ENCODE measurements at regions not wholly inside any gene's neighbourhood (a gene's known extent, or its start where the extent isn't known, plus 50 kb on each side); places are given as distances from the start of the nearest gene placed in this dataset.

GRCh38 chr2:80852808-80853139 is 548.2 kb upstream of the LRRTM1 start:
- ATAC-seq (no peak), DNase-seq (no peak)

DNA sequence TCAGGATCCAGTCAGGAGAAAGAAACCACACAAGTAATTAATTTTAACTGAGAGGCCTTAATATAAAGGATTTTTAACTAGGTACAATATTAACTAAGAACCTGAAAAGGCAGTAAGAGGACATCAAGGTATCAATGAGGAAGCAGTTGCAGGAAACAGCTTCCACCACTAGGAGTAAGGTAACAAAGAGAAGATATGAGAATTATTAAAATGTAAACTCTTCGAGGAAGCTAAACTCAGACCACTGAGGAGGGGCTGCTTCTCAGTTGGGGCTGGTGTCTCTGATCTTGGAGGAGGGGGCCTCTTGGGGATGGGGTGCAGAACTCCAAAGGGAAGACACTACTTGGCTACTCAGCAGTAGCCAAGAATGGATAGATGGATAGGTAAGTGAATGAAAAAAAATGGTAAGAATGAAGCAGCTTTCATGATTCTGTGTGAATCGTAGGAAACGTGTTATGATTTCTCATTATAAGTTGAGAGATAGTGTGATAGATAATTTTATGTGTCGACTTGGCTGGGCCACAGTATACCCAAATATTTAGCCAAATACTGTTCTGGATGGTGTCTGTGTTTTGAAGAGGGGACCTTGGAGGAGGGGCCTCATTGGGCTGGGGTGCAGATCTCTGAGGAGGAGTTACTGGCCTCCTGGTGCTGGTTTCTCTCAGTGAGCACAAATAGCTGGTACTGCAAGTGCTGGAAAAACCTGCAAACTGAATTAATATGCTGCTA is 547.7 kb upstream of the LRRTM1 start:
- DNase-seq (no peak), ATAC-seq (no peak)

DNA sequence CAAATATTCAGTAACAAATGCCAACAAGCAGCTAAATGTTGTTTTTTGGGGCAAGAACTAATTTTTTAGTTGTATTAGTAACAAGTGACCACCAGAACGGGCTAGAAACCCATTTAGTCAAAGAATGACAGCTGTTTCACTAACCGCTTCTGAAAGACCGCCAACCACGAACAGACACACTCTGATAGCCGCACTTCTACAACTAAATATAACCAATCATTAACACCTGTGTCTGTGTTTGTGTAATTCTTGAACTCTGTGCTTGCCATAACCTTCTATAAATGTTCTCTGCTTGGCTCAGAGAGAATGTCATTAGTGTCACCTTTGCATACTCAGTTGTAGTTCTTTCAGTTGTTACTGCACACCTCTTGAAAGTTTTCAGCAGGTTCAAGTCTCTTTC is 526.3 kb upstream of the LRRTM1 start:
- no peak for ATAC-seq
- no peak for DNase-seq

GRCh38 chr2:80822999-80823398 is 518.4 kb upstream of the LRRTM1 start:
- ATAC-seq, result no peak
- DNase-seq, result no peak

DNA sequence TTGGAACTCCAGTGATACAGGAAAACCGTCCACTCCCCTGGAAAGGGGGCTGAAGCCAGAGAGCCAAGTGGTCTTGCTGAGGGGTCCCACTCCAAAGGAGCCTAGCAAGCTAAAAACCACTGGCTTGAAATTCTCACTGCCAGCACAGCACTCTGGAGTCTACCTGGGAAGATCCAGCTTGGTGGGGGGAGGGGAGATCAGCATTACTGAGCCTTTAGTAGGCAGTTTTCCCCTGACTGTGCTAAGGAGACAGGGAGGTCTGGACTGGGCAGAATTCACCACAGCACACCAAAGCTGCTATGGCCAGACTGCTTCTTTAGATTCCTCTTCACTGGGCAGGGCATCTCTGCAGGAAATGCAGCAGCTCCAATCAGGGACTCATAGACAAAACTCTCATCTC is 510.7 kb upstream of the LRRTM1 start:
- ATAC-seq (no peak), DNase-seq (no peak)

DNA sequence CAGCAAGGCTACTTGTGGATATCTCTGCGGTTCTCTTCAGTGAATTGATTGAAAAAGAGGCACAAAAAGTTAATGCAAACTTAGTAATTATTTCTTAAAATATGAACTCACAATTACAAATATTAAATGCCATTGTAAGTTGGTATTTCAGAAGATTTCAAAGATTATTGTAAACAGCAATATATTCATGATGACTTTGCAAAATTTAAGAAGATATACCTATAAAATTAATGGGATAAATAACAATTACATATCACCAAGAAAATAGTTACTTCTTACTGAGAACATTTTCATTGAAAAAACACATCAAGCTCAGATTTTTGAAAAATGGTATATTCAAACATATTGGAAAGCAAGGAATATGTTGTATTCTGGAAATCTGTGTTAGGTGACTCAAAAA is 482.0 kb upstream of the LRRTM1 start:
- no peak for ATAC-seq
- no peak for DNase-seq

GRCh38 chr2:80778704-80779103 is 474.2 kb upstream of the LRRTM1 start:
- DNase-seq, result no peak
- no peak for ATAC-seq

DNA sequence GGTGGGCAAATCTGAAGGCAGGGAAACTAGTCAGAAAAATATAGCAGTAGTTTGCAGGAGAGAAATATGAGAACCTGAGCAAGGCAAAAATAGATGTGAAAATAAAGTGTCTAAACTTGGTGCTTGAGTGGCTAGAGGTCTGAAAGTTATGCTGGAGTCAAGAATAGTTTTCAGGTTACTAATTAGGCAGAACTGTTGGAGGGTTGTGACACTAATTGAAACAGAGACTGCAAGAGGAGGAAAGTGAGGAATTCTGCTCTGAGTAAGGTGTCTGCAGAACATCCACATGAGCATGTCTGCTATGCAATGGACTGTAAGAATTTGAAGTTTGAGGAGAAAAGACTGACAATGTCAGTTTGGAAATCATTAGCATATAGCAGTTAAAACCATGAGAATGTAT is 444.0 kb upstream of the LRRTM1 start:
- no peak for ATAC-seq
- no peak for DNase-seq

GRCh38 chr2:80737047-80737446 is 432.5 kb upstream of the LRRTM1 start:
- ATAC-seq, result no peak
- no peak for DNase-seq

DNA sequence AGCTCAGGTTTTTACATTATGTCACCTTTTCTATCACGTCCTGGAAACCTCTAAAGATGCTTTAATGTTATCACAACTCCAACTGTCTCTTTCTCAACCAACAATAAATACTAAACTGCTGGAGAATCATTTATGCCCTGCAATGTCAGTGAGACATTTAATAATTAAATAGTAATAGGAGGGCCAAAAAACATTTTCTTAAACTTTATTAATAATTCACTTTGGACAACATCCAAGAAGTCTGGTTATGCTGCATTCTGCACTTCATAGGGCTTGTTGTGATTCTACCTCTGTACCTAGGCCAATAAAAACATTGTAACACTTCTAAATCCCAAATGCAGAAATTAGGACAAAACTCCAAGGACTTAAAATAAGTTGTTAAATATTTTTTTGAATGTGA is 420.4 kb upstream of the LRRTM1 start:
- DNase-seq, result no peak
- ATAC-seq, result no peak

GRCh38 chr2:80722803-80723202 is 418.3 kb upstream of the LRRTM1 start:
- ATAC-seq, result no peak

DNA sequence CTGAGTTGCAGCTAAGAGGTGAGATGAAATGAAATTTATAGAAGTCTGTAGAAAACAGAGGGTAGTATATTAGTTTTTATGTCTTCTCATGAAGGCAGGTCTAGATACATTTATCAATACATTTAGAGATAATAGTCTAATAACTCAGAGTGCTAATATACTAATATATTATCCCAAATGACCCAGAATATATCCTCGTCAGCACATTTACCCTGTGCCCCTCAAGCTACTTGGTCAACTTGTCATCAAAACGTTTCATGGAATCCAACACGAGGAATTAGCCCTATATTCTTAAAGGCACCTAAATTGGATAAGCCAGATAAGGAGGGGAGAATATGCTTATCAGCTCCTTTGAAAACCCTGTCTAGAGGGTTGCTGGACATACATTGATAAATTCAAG is 415.1 kb upstream of the LRRTM1 start:
- no peak for ATAC-seq

More at GRCh38 chr2:80722803-80723202, 418.3 kb upstream of the LRRTM1 start:
- DNase-seq, result no peak

DNA sequence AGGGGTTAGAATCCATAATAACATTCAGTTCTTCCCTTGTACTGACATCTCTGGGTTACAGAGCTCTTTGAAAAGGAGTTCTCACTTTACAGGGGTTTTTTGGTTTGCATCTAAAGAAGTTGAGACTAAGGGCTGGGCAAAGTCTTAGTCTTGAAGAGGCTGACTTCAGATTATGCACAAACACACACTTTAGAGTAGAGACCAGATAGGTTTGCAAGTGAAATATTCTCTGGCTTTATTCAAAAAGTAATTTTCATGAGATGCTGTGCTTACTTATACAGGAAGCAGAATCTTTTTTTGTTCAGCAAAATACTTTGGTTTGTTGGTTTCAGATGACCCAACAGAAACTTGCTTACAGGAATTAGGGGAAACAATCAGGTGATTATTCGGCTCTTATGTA is 410.9 kb upstream of the LRRTM1 start:
- ATAC-seq, result no peak
- DNase-seq, result no peak

More for the DNA sequence above, 415.1 kb upstream of the LRRTM1 start:
- no peak for DNase-seq

DNA sequence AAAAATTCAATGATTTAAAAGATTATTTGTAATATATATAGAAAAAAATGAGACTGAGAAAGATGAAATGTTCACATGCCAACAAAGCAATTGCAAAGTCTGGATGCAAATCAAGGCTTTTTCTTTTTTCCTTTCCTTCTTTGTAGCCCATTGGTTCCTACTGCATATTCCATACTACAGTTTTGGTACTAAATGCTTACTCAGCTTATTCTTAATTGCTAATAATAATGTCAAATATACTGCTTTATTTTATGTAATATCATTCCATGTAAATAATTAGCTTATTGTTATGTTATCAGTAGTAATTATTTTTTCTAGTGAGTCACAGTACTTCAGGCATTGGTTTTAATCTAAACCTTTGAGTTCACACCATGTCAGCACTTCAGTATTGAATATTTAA is 407.4 kb upstream of the LRRTM1 start:
- no peak for ATAC-seq
- DNase-seq, result no peak

GRCh38 chr2:80706951-80707350 is 402.4 kb upstream of the LRRTM1 start:
- DNase-seq, result no peak
- ATAC-seq, result no peak

- ATAC-seq, result no peak
- no peak for DNase-seq
These were observed 402.0 kb upstream of the LRRTM1 start for GRCh38 chr2:80706541-80706940.

- DNase-seq, result no peak
These were observed 399.0 kb upstream of the LRRTM1 start for GRCh38 chr2:80703532-80703931.

GRCh38 chr2:80700961-80701360 is 396.4 kb upstream of the LRRTM1 start:
- ATAC-seq (no peak), DNase-seq (no peak)

More at GRCh38 chr2:80703532-80703931, 399.0 kb upstream of the LRRTM1 start:
- ATAC-seq, result no peak

All from stimulated activated naive CD8-positive, alpha-beta T cell treated with anti-CD3 and anti-CD28 coated beads, Interleukin-15, Interleukin-2, amounts not matched to agents 100 U/mL and 50 U/mL, for 24 hours (primary cell).